ENCODE measurements at regions not wholly inside any gene's neighbourhood (a gene's known extent, or its start where the extent isn't known, plus 50 kb on each side); places are given as distances from the start of the nearest gene placed in this dataset.

GRCh38 chr7:41885748-41886147 is 182.9 kb upstream of the INHBA start:
- SMC1A ChIA-PET (ENCODE audit: uncharacterized antibody, unreplicated experiment) = interaction anchor here (1.0 to 1.3 kb wide), 4 partner anchors 15 to 55 kb away, joined by 3 to 7 read pairs (median 4); no protein-coding TSS in a partner anchor
- WGBS (ENCODE audit: insufficient coverage, insufficient replicate concordance, low lambda C conversion rate, missing lambda C conversion rate) = 83% methylated on average over 6 of the region's 6 CpGs
- POLR2A ChIA-PET = interaction anchor here (1.1 to 1.5 kb wide), 2 partner anchors 14 to 76 kb away, joined by 3 read pairs; no protein-coding TSS in a partner anchor
- DNase-seq (ENCODE audit: low read depth, low spot score) (no peak), FAIRE-seq (no peak), ATAC-seq (no peak)
- intact Hi-C loops (cut with micrococcal nuclease; ENCODE audit: unreplicated experiment) (loop anchor here (10.0 kb wide), 3 partner anchors 181 to 781 kb away; partner anchors contain the start of gene INHBA), in situ Hi-C loops (cut with MboI) (no loop called here)
- no peak overlapping the region for H3K4me2 ChIP-seq (ENCODE audit: control insufficient read depth, insufficient read depth)
- no peaks in the 10 kb centered on the region for H3K79me2 ChIP-seq (ENCODE audit: control insufficient read depth, insufficient read depth, low read length)
- no TSS peak for BruUV-seq (replicated peaks)
- H3K27me3 ChIP-seq (replicated peaks in 1 of 2; ENCODE audit: control insufficient read depth in 2 of 2, insufficient read depth in 2 of 2, low read length in 1 of 2) = no peaks in the 10 kb centered on the region
- H3K9me3 ChIP-seq (replicated peaks; ENCODE audit: control insufficient read depth, insufficient read depth, low read length) = peaks cover 5% of the 10 kb centered on the region; the same call in 2 of the 3 replicates
- CTCF ChIA-PET = interaction anchor here (1.4 kb wide), 1 partner anchor 16 kb away, joined by 3 read pairs; no protein-coding TSS in a partner anchor
- no peak overlapping the region for H3K9ac ChIP-seq (ENCODE audit: control insufficient read depth, insufficient read depth, low read length)
- no peak overlapping the region for H2AFZ ChIP-seq (ENCODE audit: control insufficient read depth, low read depth, low read length)
- no peaks in the 10 kb centered on the region for H4K20me1 ChIP-seq (ENCODE audit: control insufficient read depth, insufficient read depth)
- H3K4me3 ChIP-seq = no peak overlapping the region
- TF ChIP-seq NFYA (IDR thresholded peaks at IDR 0.05; ENCODE audit: borderline replicate concordance, low read depth, low read length) (no peak), SREBF1 (IDR thresholded peaks at IDR 0.05; ENCODE audit: low read length) (no peak), PBX3 (IDR thresholded peaks at IDR 0.05; ENCODE audit: insufficient replicate concordance, low read depth, low read length) (no peak), ATF7 (IDR thresholded peaks at IDR 0.05; ENCODE audit: low read depth) (no peak), NFIC (IDR thresholded peaks at IDR 0.05; ENCODE audit: low read depth, low read length) (no peak), E4F1 (IDR thresholded peaks at IDR 0.05; ENCODE audit: borderline replicate concordance, partially characterized antibody) (no peak), ZNF24 (IDR thresholded peaks at IDR 0.05) (no peak), SMARCA5 (IDR thresholded peaks at IDR 0.05) (no peak), IRF3 (IDR thresholded peaks at IDR 0.05) (no peak)
- no peak overlapping the region for H3K27ac ChIP-seq (ENCODE audit: control insufficient read depth, insufficient read depth)
- H3K4me1 ChIP-seq (ENCODE audit: control insufficient read depth, insufficient read depth, low read length) = peaks cover 33% of the 10 kb centered on the region
- H3K36me3 ChIP-seq (ENCODE audit: control insufficient read depth in 2 of 2, insufficient read depth in 2 of 2, low read length in 1 of 2) = no peaks in the 10 kb centered on the region
- RAD21 ChIA-PET (ENCODE audit: unreplicated experiment) = interaction anchor here (0.9 to 2.4 kb wide), 4 partner anchors 12 to 46 kb away, joined by 3 to 10 read pairs (median 5); no protein-coding TSS in a partner anchor
